ENCODE measurements at regions not wholly inside any gene's neighbourhood (a gene's known extent, or its start where the extent isn't known, plus 50 kb on each side); places are given as distances from the start of the nearest gene placed in this dataset.
"Not testable (repeated sequence)": the region's sequence is repeated elsewhere in the genome, so short reads cannot be mapped to it uniquely, and the experiment has no call there.

DNA sequence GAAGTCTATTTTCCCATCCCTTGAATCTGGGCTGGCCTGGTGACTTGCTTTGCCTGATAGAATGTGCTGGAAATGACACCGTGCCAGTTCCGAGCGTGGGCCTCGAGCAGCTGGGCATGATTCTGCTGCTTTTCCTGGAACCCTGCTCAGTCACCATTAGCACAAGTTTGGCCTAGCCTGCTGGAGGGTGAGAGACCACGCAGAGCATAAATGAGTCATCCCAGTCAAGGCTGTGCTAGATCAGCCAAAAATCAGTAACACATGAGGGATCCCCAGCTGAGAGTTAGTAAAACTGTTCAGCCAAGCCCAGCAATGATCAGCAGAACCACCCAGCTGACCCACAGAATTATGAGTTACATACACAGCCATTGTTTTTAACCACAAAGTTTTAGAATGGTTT is 74.8 kb upstream of the TOP1 start:
- Mint-ChIP-seq H3K36me3 (peaks cover 6% of the 10 kb centered on the region), H3K27me3 (peaks cover 6 to 11% of the 10 kb centered on the region in 2 donors), H3K4me3 (no peak overlapping the region), H3K9me3 (peaks cover 2% of the 10 kb centered on the region), H3K27ac (no peak overlapping the region), H3K4me1 (ENCODE audit: low read depth in 2 of 2) (peaks cover 8 to 10% of the 10 kb centered on the region in 2 donors)
- ATAC-seq (peak; percentile 81 to 85), DNase-seq (ENCODE audit: low spot score) (no peak)

- ATAC-seq (no peak), DNase-seq (ENCODE audit: low spot score) (no peak)
- peaks cover 4 to 11% of the 10 kb centered on the region in 2 donors for H3K27me3 Mint-ChIP-seq
- H3K27ac Mint-ChIP-seq: no peak overlapping the region
- peaks cover 2% of the 10 kb centered on the region for H3K9me3 Mint-ChIP-seq
- H3K4me3 Mint-ChIP-seq: no peak overlapping the region
- peaks cover 8 to 10% of the 10 kb centered on the region in 2 donors for H3K4me1 Mint-ChIP-seq (ENCODE audit: low read depth in 2 of 2)
- peaks cover 6% of the 10 kb centered on the region for H3K36me3 Mint-ChIP-seq
Measured at GRCh38 chr20:40954521-40955165, 74.0 kb upstream of the TOP1 start.

GRCh38 chr20:40955326-40955725 is 73.3 kb upstream of the TOP1 start:
- Mint-ChIP-seq H3K9me3 (peaks cover 2% of the 10 kb centered on the region), H3K4me3 (no peak overlapping the region), H3K27ac (no peak overlapping the region), H3K36me3 (peaks cover 6% of the 10 kb centered on the region), H3K4me1 (ENCODE audit: low read depth in 2 of 2) (peaks cover 8 to 10% of the 10 kb centered on the region in 2 donors), H3K27me3 (peaks cover 4 to 11% of the 10 kb centered on the region in 2 donors)
- DNase-seq (ENCODE audit: low spot score) (no peak), ATAC-seq (no peak)

DNA sequence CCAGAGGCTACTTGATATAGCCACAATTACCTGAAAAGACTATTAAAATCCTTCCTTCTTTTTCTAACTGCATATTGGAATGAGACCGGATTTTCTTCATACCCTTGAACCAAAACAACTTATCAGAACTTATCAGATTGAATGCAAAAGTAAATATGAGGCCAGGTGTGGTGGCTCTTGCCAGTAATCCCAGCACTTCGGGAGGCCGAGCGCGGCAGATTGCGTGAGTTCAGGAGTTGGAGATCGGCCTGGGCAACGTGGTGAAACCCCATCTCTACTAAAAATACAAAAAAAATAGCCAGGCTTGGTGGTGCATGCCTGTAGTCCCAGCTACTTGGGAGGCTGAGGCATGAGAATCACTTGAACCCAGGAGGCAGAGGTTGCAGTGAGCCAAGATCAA is 72.8 kb upstream of the TOP1 start:
- ATAC-seq, H3K9me3 Mint-ChIP-seq: not testable (repeated sequence)
- peaks cover 8 to 10% of the 10 kb centered on the region in 2 donors for H3K4me1 Mint-ChIP-seq (ENCODE audit: low read depth in 2 of 2)

DNA sequence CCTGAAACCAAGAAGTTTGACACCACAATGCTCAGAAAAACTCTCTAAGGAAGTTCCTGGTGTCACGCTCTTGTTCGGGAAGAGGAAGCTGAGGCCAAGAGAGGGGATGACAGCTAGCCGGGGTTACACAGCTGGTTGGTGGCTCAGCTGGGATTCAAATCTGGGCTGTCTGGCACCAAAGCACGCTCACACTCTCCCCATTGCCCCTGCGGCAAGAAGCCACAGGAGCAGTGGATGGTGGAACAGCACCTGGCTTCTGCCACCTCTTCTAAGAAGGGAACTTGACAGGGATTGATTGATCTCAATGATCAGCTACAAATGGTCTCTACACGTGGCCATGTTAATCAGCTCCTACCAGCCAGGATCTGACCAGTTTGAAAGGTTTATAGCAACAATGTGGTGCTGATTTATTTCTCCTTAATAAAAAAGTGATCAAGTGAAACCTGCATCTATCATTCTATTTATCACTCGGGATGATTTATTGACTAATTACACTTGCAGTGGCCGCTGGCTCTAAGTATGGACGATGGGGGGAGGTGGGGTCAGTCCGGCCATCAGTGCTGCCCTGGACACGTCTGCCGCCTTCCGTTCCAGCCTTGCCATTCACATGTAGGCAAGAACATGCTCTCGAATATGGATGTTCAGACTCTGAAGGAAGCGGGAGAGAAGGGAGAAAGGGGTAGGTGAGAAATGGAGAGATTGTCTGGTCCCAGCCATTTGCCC is 71.9 kb upstream of the TOP1 start:
- H3K4me3 Mint-ChIP-seq: no peak overlapping the region
- no peak for ATAC-seq
- no peak for DNase-seq (ENCODE audit: low spot score)
- H3K4me1 Mint-ChIP-seq (ENCODE audit: low read depth in 2 of 2): peaks cover 13 to 14% of the 10 kb centered on the region in 2 donors
- H3K9me3 Mint-ChIP-seq: peaks cover 2% of the 10 kb centered on the region
- peaks cover 0 to 6% of the 10 kb centered on the region in 2 donors for H3K27me3 Mint-ChIP-seq
- H3K27ac Mint-ChIP-seq: no peak overlapping the region
- peaks cover 6% of the 10 kb centered on the region for H3K36me3 Mint-ChIP-seq

More for the DNA sequence above, 72.8 kb upstream of the TOP1 start:
- not testable (repeated sequence) for H3K36me3 Mint-ChIP-seq; H3K27me3 Mint-ChIP-seq; H3K27ac Mint-ChIP-seq; H3K4me3 Mint-ChIP-seq; DNase-seq (ENCODE audit: low spot score)

GRCh38 chr20:40957265-40957760 is 71.3 kb upstream of the TOP1 start:
- ATAC-seq (no peak), DNase-seq (ENCODE audit: low spot score) (no peak)
- Mint-ChIP-seq H3K9me3 (peaks cover 2% of the 10 kb centered on the region), H3K27ac (no peak overlapping the region), H3K4me3 (no peak overlapping the region), H3K4me1 (ENCODE audit: low read depth in 2 of 2) (peaks cover 19% of the 10 kb centered on the region in 2 donors), H3K27me3 (peaks cover 0 to under 1% of the 10 kb centered on the region in 2 donors), H3K36me3 (peaks cover 6% of the 10 kb centered on the region)

DNA sequence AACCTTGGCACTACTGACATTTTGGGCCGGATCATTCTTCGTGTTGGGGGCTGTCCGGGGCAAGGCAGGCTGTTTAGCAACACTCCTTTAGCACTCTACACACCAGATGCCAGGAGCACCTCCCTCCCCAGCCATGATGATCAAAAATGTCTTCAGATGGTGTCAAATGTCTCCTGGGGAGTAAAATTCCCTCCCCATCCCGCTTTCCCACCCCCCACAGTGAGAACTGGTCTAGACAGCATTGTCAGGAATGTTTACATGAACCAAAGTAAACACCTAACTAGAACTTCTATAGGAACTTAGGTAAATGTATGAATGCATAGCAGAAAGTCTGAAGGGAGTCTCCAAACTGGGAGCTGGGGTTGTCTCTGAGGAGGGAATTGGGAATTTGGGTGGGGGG is 70.0 kb upstream of the TOP1 start:
- Mint-ChIP-seq H3K4me1 (ENCODE audit: low read depth in 2 of 2) (peaks cover 15 to 19% of the 10 kb centered on the region in 2 donors), H3K9me3 (no peaks in the 10 kb centered on the region), H3K27ac (no peak overlapping the region), H3K4me3 (no peak overlapping the region), H3K27me3 (peaks cover 0 to 2% of the 10 kb centered on the region in 2 donors), H3K36me3 (peaks cover 6% of the 10 kb centered on the region)
- DNase-seq (ENCODE audit: low spot score) (no peak), ATAC-seq (no peak)

DNA sequence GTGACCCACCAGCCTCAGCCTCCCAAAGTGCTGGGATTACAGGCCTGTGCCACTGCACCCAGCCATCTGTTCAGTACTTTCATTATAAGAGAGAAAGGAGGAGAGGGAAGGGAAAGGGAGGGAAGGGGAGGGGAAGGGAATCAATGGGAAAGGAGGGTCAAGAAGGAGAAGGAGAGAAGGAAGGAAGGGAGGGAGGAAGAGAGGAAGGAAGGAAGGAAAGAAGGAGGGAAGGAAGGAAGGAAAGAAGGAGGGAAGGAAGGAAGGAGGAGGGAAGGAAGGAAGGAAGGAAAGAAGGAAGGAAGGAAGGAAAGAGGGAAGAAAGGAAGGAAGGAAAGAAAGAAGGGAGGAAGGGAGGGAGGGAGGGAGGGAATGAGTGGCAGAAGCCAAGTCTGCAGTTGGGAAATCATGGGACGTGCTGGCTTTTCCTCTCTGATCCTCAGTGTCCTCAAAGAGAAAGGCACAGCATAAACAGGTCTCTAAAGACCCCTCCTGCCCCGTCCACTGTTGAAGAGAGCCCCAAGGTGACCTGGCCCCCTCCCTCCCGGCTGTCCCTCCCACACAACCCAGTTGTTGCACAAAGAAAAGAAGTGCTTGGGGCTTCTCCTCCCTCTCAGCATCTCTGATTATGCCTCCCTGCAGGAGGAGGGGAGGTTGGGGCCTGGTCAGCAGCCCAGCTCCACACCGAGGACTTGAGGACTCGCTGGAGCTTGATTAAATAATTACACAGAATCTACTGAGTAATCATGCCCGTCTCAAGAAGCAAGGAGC is 69.1 kb upstream of the TOP1 start:
- DNase-seq (ENCODE audit: low spot score) (no peak), ATAC-seq (no peak)
- no peak overlapping the region for H3K4me3 Mint-ChIP-seq
- peaks cover 0 to 2% of the 10 kb centered on the region in 2 donors for H3K27me3 Mint-ChIP-seq
- H3K27ac Mint-ChIP-seq: no peak overlapping the region
- H3K4me1 Mint-ChIP-seq (ENCODE audit: low read depth in 2 of 2): peaks cover 8 to 12% of the 10 kb centered on the region in 2 donors
- no peaks in the 10 kb centered on the region for H3K9me3 Mint-ChIP-seq
- H3K36me3 Mint-ChIP-seq: no peaks in the 10 kb centered on the region

- H3K4me3 Mint-ChIP-seq: no peak overlapping the region
- peaks cover 8 to 12% of the 10 kb centered on the region in 2 donors for H3K4me1 Mint-ChIP-seq (ENCODE audit: low read depth in 2 of 2)
- DNase-seq (ENCODE audit: low spot score): no peak
- peaks cover 0 to 2% of the 10 kb centered on the region in 2 donors for H3K27me3 Mint-ChIP-seq
- ATAC-seq: no peak
- no peaks in the 10 kb centered on the region for H3K36me3 Mint-ChIP-seq
- no peaks in the 10 kb centered on the region for H3K9me3 Mint-ChIP-seq
- H3K27ac Mint-ChIP-seq: no peak overlapping the region
Measured at GRCh38 chr20:40960101-40960500, 68.5 kb upstream of the TOP1 start.

- ATAC-seq (no peak), DNase-seq (ENCODE audit: low spot score) (no peak)
- H3K4me1 Mint-ChIP-seq (ENCODE audit: low read depth in 2 of 2): peaks cover 8 to 12% of the 10 kb centered on the region in 2 donors
- H3K4me3 Mint-ChIP-seq: no peak overlapping the region
- H3K9me3 Mint-ChIP-seq: no peaks in the 10 kb centered on the region
- peaks cover 0 to 2% of the 10 kb centered on the region in 2 donors for H3K27me3 Mint-ChIP-seq
- no peak overlapping the region for H3K27ac Mint-ChIP-seq
- no peaks in the 10 kb centered on the region for H3K36me3 Mint-ChIP-seq
Measured at GRCh38 chr20:40960521-40960956, 68.1 kb upstream of the TOP1 start.

DNA sequence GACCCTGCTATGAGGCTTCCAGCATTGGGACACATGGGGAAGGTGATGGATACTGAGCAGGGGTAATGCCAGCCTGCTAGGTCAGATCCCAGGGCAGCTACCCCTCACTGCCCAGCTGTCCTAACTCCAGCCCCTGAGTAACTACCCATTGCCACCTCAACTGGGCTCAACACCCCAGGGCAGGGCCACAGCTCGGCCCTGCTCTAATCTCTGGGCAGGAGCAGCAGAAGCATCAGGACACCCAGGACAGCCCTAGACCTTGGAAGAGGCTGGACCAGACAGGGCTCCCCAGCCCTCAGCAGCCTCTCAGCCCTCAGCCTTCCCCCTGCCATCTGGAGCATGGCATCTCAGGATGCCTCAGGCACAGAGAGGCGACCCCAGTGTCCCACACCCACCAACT is 67.4 kb upstream of the TOP1 start:
- no peaks in the 10 kb centered on the region for H3K9me3 Mint-ChIP-seq
- H3K36me3 Mint-ChIP-seq: no peaks in the 10 kb centered on the region
- no peak overlapping the region for H3K4me3 Mint-ChIP-seq
- peaks cover 8 to 12% of the 10 kb centered on the region in 2 donors for H3K4me1 Mint-ChIP-seq (ENCODE audit: low read depth in 2 of 2)
- DNase-seq (ENCODE audit: low spot score) (no peak), ATAC-seq (peak in 1 of 2 donors; percentile 3)
- H3K27ac Mint-ChIP-seq: no peak overlapping the region
- H3K27me3 Mint-ChIP-seq: peaks cover 0 to 2% of the 10 kb centered on the region in 2 donors

GRCh38 chr20:40961686-40962640 is 66.7 kb upstream of the TOP1 start:
- peak; percentile 13 to 41 for ATAC-seq
- Mint-ChIP-seq H3K27me3 (peaks cover 0 to 2% of the 10 kb centered on the region in 2 donors), H3K9me3 (no peaks in the 10 kb centered on the region), H3K4me1 (ENCODE audit: low read depth in 2 of 2) (peaks cover 8 to 12% of the 10 kb centered on the region in 2 donors), H3K4me3 (no peak overlapping the region), H3K36me3 (no peaks in the 10 kb centered on the region), H3K27ac (no peak overlapping the region)
- no peak for DNase-seq (ENCODE audit: low spot score)

All from natural killer cell treated with Interleukin-12 subunit alpha and Interleukin-12 subunit beta and Interleukin-15 and Interleukin-18, amount 100 ng/mL, for 72 hours (primary cell).